HAP-1 (cell line): ENCODE measurements at regions not wholly inside any gene's neighbourhood (a gene's known extent, or its start where the extent isn't known, plus 50 kb on each side); places are given as distances from the start of the nearest gene placed in this dataset.

Experiments
- DNase-seq, 2 experiments: peaks; one replicate each; pipeline ENCODE4 v3.0.0-alpha.2; 2016 to 2020; ENCODE audit warnings: low spot score in 2 of 2
- H3K27me3 ChIP-seq: fragments of 250-450 bp; sonication (Bioruptor Pico); 2 replicates; pipeline ENCODE4 v1.5.1; 2020; ENCODE audit warnings: low read depth, mild to moderate bottlenecking, moderate library complexity
- H3K36me3 ChIP-seq: fragments of 250-450 bp; sonication (Bioruptor Pico); replicated peaks from 2 replicates; pipeline ENCODE4 v1.5.1; 2020; ENCODE audit warnings: mild to moderate bottlenecking
- H3K4me1 ChIP-seq: fragments of 250-450 bp; sonication (Bioruptor Pico); 2 replicates; pipeline ENCODE4 v1.5.1; 2020; ENCODE audit warnings: mild to moderate bottlenecking
- H3K4me3 ChIP-seq: fragments of 250-450 bp; sonication (Bioruptor Pico); 2 replicates; pipeline ENCODE4 v1.5.1; 2020; ENCODE audit warnings: mild to moderate bottlenecking, moderate library complexity
- H3K9me3 ChIP-seq: fragments of 250-450 bp; sonication (Bioruptor Pico); 2 replicates; pipeline ENCODE4 v1.5.1; 2020; ENCODE audit warnings: mild to moderate bottlenecking, moderate library complexity
- in situ Hi-C: fragments of 300-500 bp; cut with MboI; formaldehyde crosslinking; loops from 3 replicates; pipeline ENCODE4 v1.14.3; 2020; ENCODE audit warnings: low sequenced_read_pairs, inconsistent platforms, mixed read lengths

DNA sequence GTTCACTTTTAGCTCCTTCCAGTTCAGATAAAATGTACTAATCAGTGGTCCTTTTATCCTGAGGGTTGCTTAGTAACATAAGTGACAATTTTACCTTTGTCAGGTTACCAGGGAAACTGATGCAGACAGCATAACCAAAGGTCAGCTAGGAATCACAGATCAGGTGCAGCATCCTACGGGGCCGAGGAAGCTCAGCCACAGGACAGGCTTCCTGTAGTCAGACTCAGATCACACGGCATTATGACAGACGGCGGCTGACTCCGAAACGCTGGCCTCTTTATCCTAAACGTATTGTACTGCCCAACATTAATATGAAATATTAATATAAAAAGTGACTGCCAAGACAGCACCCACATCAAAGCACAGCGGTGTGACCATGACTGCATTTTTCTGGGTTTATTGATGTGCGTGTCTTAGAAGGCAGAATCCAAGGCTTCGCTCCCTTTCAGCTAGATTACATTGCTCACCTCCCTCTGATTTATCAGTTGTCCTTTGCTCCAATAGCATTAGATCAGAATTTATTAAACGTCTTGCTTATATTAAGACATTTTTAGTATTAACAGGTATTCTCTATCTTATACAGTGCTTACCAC is 444.5 kb downstream of the CMPK2 start:
- Histone ChIP-seq H3K9me3 (no peaks in the 10 kb centered on the region), H3K4me1 (no peaks in the 10 kb centered on the region), H3K27me3 (no peaks in the 10 kb centered on the region), H3K36me3 (no peaks in the 10 kb centered on the region), H3K4me3 (no peak overlapping the region)
- DNase-seq = no peak
- in situ Hi-C loops = no loop called here

DNA sequence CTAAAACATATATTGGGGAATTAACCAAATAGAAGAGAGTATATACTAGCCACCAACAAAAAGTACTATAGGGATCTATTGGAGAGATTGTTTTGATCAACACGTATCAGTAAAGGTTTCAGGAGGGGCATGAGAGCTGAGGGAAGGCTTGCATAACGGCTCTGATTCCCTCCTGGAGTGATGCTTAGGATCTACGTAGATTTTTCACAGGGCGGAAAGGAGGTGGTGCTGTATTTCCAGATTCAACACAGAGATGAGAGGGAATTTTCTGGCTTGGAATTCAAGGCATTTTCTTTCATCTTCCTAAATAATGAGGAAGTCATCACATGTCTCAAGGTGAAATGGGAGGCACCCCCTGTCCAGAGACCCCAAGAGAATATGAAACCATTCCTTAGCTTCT is 443.8 kb downstream of the CMPK2 start:
- Histone ChIP-seq H3K27me3 (no peaks in the 10 kb centered on the region), H3K4me1 (no peaks in the 10 kb centered on the region), H3K36me3 (no peaks in the 10 kb centered on the region), H3K9me3 (no peaks in the 10 kb centered on the region), H3K4me3 (no peak overlapping the region)
- DNase-seq = no peak
- in situ Hi-C loops = no loop called here

DNA sequence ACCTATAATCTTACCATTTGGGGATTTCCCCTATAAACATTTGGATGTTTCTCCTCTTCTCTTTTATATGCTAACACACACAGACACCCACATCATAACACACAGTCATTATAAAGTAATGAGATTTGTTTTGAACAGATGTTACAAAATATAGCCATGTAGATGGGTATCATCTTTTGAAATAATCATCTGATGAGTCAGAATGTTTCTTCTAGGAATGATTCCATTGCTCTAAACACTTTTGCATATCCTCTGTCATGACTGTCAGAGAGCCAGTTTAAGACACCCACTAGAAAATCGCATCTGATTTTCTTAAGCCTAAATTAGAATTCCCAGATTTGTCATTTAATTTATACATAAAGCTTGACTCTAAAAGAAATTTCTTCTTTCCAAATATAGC is 442.6 kb downstream of the CMPK2 start:
- Histone ChIP-seq H3K4me3 (no peak overlapping the region), H3K9me3 (no peaks in the 10 kb centered on the region), H3K27me3 (no peaks in the 10 kb centered on the region), H3K4me1 (no peaks in the 10 kb centered on the region), H3K36me3 (no peaks in the 10 kb centered on the region)
- in situ Hi-C loops = no loop called here
- no peak for DNase-seq

DNA sequence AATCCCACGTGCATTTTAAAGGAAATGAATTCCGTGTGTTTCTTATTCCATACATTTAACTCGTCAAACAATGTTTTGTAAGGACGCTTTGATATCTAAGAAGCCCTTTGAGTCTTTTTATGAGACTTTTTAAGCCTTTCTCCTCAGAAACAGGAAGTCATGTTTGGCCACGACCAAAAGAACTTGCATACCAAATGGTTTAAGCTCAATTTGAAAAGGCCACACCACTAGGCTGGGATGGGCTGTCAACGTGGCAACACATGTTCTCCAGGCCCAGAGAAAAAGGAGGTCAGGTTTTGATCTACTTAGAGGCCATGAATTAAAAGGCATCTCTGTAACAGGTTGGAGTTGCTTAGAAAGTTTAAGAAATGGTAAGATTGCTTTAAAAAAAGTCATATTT is 441.8 kb downstream of the CMPK2 start:
- DNase-seq = no peak
- Histone ChIP-seq H3K27me3 (no peaks in the 10 kb centered on the region), H3K36me3 (no peaks in the 10 kb centered on the region), H3K4me1 (no peaks in the 10 kb centered on the region), H3K9me3 (no peaks in the 10 kb centered on the region), H3K4me3 (no peak overlapping the region)
- in situ Hi-C loops = no loop called here

DNA sequence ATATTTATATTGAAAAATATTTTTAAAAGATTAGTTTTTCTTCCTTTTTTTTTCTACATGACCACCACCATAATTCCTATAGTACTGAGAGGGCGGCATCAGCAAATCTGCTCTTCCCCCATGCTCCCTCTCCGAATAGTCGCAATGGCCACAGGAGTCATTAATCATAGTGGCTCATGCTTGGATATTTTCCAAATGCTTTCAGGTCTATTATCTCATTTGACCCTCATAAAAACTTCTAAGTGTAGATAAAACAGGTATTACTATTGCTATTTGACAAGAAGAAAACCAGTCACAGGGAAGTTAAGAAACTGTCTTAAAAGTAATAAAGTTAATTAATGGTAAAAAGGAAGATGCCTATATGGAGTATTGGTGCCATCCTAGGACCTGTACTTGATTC is 440.7 kb downstream of the CMPK2 start:
- in situ Hi-C loops = no loop called here

DNA sequence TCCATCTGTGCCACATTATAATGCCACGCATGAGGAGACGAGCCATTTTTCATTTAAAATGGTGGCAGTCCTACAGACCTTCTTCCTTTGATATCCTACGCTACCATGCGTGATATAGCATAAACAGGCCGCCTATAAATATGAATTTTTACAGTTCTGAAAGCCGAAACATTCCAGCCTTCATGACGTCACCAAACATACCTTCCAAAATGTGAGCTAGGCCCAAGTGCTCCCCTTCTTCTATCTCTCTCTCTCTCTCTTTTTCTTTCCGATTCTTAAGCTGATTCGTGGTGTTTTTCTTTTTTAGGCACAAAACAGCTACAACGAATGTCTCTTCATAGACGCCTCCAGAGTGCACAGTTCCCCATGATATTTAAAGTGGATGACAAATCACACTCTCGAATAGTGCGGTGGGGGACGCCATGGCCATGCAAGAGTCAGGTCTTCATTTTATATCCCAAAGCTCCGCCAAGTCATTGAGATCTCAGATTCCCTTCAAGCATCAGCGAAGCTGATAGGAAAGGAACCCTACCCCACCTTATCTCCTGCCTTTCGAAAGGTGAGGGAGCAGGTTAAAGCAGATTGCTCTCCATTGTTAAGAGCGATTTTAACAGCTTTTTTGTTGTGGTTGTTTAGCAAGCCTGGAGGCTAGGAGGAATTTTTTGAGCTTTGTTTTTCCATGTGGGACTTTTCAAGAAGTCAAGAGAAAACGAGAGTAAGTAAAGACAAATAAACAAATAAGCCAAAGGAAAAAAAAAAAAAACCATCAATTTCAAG is 436.3 kb downstream of the CMPK2 start:
- no peak for DNase-seq
- Histone ChIP-seq H3K4me1 (no peaks in the 10 kb centered on the region), H3K27me3 (no peaks in the 10 kb centered on the region), H3K9me3 (no peaks in the 10 kb centered on the region), H3K36me3 (no peaks in the 10 kb centered on the region), H3K4me3 (no peak overlapping the region)
- in situ Hi-C loops = no loop called here

More for the DNA sequence above, 440.7 kb downstream of the CMPK2 start:
- DNase-seq = no peak
- no peak overlapping the region for H3K4me3 ChIP-seq
- no peaks in the 10 kb centered on the region for H3K27me3 ChIP-seq
- no peaks in the 10 kb centered on the region for H3K4me1 ChIP-seq
- no peaks in the 10 kb centered on the region for H3K9me3 ChIP-seq
- no peaks in the 10 kb centered on the region for H3K36me3 ChIP-seq

DNA sequence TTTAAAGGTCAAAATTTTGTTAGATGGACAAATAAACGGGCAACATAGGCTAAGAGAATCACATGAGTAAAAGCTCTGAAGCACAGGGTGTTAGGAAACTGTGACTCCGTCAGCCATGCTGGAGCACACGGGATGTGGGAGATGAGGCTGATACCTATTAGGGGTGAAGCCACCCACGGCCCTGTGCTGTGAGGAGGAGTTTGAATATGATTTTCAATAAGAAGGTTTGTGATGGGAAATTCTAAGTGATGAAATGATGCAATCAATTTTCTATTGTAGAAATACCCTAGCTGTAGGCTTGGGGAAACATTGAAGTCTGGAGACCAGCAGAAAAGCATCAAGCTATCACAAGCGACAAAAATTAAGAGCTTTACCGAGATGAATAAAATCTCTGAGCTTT is 431.3 kb downstream of the CMPK2 start:
- no peak for DNase-seq
- in situ Hi-C loops = no loop called here
- Histone ChIP-seq H3K9me3 (no peaks in the 10 kb centered on the region), H3K36me3 (no peaks in the 10 kb centered on the region), H3K27me3 (no peaks in the 10 kb centered on the region), H3K4me1 (no peaks in the 10 kb centered on the region), H3K4me3 (no peak overlapping the region)

DNA sequence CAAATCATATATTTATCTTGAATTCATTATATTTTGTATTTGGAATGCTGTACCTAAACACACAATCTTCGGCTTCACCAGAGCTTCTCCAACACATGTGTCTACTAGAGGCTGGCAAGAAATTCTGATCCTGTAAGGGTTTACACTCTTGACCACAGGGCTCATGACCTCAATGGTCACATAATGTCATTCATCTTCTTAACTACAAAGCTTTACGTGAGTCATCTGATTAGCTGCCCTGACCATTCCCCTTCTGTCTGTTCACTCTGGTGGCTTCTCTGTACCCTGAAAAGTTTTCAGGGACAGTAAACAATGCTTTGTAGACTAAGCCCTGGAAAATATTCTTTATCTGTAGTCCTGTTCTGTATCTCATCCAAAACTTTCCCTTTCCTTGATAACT is 423.9 kb downstream of the CMPK2 start:
- H3K4me1 ChIP-seq = no peaks in the 10 kb centered on the region
- no peak overlapping the region for H3K4me3 ChIP-seq
- in situ Hi-C loops = no loop called here
- no peaks in the 10 kb centered on the region for H3K27me3 ChIP-seq
- H3K36me3 ChIP-seq = no peaks in the 10 kb centered on the region
- H3K9me3 ChIP-seq = no peaks in the 10 kb centered on the region
- DNase-seq = no peak

DNA sequence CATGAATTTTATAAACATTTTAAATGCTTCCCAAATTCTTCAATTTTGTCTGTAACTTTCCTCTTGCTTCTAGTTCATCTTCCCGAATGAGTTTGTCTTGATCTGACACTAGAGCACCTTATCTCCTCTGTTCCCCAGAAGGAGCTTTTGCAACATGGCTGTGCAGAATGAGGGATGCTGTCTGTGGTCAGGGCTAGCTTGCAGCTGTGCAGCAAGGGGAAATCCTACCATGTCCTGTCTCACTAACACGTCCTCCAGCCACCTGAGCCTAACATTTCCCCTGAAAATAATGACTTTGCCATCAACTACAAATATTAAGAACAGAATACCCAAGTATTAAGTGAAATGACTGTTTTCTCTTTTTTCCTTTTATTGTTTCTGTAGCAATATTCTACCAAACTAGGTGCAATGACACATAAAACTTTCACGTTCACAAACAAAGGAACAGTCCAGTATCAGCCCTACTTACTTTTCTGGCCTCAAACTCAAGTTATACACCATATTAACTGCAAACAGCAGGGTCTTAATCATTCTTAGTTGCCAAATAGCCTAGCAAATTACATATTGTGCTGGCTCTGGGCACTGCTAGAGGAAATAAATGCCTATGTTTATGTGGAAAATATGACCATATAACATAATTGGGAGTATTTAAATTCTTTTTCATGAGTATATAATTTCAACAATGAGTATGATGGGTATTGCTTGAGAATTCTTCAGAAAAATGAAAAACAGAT is 423.3 kb downstream of the CMPK2 start:
- Histone ChIP-seq H3K9me3 (no peaks in the 10 kb centered on the region), H3K36me3 (no peaks in the 10 kb centered on the region), H3K4me3 (no peak overlapping the region), H3K4me1 (no peaks in the 10 kb centered on the region), H3K27me3 (no peaks in the 10 kb centered on the region)
- in situ Hi-C loops = no loop called here
- DNase-seq = no peak

DNA sequence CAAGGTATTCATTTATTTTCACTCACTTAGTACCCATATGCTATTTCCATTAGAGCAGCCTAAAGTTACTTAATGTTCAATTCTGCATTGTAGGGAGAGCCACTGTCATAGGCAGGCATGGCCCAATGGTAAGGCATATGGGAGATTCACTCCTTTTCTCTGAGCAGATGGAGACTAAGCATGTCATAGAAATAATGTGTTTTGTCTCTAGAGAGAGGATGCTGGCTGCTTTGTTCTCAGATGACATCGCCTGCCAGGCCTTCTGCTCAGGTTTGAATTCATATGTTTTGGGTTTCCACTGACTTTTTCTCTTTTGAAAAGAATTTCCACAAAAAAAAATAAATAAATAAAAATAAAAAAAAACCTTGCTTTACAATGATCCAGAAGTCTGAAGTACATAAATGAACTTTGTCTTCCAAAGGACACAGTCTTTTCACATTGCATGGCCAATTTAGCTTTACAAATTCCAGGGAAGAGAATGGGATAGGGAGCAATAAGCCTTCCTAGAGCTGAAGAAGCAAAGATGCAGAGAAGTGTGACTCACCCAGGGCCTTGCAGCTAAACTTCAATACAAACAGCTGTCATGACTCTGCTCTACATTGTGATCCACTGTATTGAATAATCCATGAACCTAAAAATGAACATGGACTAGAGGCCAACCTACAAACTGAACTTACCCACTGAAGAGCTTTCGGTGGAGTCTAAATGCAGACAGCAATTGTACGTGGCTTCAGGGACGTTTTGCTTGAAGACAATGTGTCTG is 422.5 kb downstream of the CMPK2 start:
- in situ Hi-C loops = no loop called here
- H3K9me3 ChIP-seq = no peaks in the 10 kb centered on the region
- no peaks in the 10 kb centered on the region for H3K36me3 ChIP-seq
- no peak overlapping the region for H3K4me3 ChIP-seq
- no peaks in the 10 kb centered on the region for H3K4me1 ChIP-seq
- no peaks in the 10 kb centered on the region for H3K27me3 ChIP-seq
- DNase-seq = no peak

DNA sequence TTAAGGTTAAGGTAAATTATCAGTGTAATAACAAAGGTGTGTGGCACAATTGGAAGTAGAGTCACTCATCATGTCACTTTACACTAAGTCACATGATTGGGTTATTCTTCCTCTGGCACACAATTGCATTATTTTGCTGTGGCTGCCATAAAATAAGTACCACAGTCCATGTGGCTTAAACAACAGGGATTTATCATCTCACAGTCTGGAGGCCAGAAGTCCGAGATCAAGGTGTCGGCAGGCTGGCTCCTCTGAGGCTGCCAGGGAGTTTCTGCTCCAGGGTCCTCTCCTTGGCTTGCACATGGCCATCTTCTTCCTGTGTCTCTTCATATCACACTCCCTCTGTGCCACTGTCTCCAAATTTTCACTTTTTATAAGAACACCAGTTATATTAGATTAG is 421.2 kb downstream of the CMPK2 start:
- no peaks in the 10 kb centered on the region for H3K9me3 ChIP-seq
- DNase-seq = no peak
- in situ Hi-C loops = no loop called here

DNA sequence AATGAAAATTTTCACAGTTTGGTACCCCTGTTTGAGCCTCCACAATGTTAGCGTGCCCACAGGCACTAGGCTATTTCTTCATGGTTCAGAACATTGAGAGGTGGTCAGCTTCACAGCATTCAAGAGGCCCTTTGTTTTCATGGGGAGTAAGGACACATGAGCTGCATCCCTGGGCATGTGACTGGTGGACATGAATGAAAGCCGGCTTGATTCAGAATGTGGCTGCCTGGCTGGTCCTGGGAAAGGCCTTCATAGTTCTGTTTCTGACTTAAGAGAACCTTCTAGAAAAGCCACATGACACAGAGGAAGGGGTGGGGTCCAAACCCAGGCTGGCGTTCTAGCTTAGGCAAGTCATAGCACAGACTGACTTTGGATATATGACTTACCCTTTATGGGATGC is 420.6 kb downstream of the CMPK2 start:
- Histone ChIP-seq H3K36me3 (no peaks in the 10 kb centered on the region), H3K9me3 (no peaks in the 10 kb centered on the region), H3K4me3 (no peak overlapping the region), H3K27me3 (no peaks in the 10 kb centered on the region), H3K4me1 (no peaks in the 10 kb centered on the region)
- DNase-seq = no peak
- in situ Hi-C loops = no loop called here

More for the DNA sequence above, 421.2 kb downstream of the CMPK2 start:
- Histone ChIP-seq H3K4me1 (no peaks in the 10 kb centered on the region), H3K4me3 (no peak overlapping the region), H3K27me3 (no peaks in the 10 kb centered on the region), H3K36me3 (no peaks in the 10 kb centered on the region)

DNA sequence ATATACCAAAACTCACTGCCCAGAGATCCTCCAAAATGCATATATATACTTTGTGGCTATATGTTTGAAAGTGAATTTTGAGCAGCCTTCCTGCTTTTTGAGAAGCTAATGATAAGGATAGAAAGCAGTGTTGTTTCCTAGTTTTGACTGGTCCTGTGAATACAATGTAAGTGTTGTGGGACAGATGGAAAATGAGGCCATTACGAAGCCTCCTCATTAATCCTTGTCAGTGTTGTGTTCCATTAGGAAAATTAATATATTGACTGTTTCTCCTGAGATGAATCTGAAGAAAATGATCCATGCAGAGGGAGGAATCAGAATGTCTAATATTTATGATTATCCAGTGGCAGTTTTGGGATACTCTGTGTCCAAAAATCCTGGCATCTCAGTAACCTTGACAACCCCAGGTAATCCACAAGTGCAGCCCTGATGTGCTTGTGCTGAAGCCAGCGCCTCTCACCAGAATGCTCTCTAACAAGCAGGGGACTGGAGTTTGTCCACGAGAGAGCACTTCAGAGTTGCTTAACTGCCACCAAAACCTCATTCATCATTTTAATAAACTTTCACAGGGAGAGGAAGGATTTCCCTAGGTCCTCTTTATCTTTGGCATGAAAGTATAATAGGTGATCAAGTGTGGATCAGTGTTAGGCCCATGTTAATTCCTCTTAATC is 418.6 kb downstream of the CMPK2 start:
- in situ Hi-C loops = no loop called here
- Histone ChIP-seq H3K27me3 (no peaks in the 10 kb centered on the region), H3K9me3 (no peaks in the 10 kb centered on the region), H3K4me1 (no peaks in the 10 kb centered on the region), H3K4me3 (no peak overlapping the region), H3K36me3 (no peaks in the 10 kb centered on the region)
- DNase-seq = no peak
